Activated gamma-delta T cell treated with anti-CD3 and anti-CD28 coated beads, Interleukin-2, amount 50 U/mL, for 16 hours (primary cell): ENCODE measurements at regions not wholly inside any gene's neighbourhood (a gene's known extent, or its start where the extent isn't known, plus 50 kb on each side); places are given as distances from the start of the nearest gene placed in this dataset.

Experiments
- DNase-seq: peaks from one replicate; pipeline ENCODE4 v3.0.0-alpha.2; 2020; ENCODE audit warnings: low read depth

DNA sequence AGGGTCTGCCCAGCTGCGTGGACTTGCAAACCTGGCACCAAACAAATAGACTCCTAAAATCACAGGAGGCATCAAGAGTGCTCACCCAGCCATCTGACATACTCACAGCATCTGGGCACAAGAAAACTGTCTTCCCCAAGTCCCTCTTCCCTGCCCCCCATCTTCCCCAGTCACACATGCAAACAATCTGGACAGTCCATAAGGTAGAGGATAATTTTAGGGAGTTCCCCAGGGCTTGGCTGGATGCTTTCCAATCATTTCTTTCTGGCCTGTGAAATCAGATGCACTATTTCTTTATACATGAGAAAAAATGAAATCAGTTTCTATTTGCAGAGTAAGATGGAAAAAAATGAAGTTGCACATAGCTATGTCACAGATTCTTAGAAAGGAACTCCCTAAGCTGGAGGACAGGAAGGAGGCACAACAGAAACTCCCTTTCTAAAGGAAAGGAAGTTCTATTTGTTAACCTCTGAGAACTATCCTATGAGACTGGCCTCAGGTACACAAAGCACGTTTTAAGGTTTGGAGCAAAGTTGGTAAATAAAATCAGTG, 342.3 kb downstream of the HNRNPD start:
- DNase-seq: no peak

DNA sequence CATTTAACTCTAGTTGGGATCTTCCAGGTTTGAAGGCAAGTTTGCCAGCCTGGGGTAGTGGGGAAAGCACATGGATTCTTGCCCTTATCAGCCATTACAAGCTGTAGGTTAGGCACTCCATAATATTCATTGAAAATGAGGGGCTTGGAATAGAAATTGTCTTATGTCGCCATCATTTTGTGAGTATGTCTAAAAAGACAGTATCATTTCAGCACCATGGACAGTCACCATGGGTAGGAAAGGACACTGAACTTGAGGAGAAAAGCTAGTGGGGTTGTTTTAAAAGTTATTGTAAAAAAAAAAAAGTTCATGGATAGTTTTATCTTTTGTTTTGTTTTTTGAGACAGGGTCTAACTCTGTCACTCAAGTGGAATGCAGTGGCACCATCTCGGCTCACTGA, 356.1 kb downstream of the HNRNPD start:
- no peak for DNase-seq

DNA sequence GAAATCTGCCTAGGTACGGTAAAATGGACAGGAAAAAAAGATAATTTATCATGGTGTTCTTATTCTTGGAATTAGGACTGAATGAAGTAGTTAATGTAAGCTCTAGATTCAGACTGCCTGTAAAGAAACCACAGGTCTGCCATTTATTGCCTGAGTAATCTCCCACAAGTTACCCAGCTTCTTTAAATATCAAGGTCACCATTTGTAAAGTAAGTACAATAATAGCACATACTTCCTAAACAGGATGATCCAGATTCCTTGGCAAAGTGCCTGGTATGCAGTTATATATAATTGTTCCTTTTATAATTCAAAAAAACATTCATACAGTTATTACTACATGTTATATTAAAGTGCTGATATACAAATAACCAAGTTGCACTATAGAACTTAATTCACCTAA, 368.6 kb downstream of the HNRNPD start:
- no peak for DNase-seq

DNA sequence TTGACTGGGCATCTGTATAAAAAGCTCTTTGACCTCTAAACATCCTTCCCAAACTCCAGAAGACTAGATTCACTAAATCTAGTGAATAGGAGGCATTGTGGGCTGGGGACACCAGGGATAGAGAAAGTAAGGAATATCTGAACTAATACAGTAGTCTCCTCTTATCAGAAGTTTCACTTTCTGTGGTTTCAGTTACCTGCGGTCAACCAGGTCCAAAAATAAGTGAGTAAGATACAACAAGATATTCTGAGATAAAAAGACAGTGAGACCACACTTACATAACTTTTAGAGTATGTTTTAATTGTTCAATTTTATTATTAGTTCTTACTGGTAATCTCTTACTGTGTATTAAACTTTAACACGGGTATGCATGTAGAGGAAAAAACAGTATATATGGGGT, 376.5 kb downstream of the HNRNPD start:
- no peak for DNase-seq

DNA sequence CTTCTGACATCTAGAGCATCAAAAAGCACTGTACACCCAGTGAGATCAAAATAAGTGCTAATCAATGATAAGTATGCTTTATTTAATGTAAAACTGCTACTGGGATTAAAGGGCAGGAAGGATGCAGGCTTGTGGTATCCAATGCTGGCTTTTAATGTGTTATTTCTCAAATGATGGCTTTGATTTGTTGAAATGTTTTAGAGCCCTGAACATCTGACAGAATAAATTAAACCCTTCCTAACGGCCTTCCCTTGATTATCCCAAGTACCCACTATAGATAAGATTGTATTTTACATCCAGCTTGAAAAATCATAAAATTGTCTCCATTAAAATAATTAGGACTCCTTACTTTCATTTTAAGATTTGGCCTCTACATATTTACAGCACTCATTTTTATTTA, 382.9 kb downstream of the HNRNPD start:
- DNase-seq: no peak

DNA sequence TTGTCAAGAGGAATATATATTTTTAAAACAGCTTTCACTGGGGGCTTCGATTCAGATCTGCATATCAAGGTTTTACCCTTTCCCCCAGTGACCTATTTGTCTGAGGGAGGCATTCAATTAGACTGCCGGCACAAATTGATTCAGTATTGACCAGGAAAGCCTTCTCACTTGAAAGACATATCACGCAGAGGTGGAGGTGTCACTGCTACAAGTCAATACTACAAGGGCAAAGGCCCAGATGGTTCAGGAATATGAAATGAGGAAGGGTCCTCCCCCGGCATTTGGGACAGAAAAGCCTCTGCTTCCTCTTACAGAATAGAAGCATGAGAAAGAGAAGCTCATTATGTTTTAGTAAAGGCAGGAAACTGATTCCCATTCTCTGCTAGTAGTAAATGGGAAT, 383.6 kb downstream of the HNRNPD start:
- DNase-seq: no peak

DNA sequence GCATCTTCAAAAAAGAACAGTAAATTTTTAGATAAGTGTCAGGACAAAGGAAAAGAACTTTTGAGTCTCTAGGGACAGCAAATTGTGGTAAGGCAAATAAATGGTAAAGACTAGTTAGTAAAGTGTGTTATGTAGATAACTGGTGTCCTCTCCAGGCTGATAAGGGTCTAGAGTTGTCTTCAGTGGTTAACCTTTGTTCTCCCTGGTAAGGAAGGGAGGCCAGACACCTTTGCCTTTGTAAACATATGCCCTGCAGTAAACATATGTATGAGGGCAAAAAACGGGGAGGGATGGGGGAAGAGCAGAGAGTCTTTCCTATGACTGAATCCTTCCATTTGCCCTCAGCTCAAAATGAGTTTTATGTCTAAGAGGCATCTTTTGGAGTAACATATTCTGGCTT, 384.6 kb downstream of the HNRNPD start:
- no peak for DNase-seq

DNA sequence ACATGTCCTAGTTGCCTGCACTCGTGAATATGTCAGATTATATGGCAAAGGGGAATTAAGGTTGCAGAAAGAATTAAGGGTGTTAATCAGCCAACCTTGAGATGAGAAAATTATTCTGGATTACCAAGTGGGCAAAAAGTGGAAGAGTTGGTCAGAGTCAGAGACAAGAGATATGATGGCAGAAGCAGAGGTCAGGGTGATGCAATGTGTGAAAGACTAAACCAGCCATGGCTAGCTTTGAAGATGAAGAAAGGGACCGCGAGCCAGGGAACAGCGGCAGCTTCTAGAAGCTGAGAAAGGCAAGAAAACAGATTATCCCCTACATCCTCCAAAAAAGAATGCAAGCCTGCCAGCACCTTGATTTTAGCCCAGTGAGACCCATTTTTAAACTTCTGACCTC, 385.6 kb downstream of the HNRNPD start:
- no peak for DNase-seq

DNA sequence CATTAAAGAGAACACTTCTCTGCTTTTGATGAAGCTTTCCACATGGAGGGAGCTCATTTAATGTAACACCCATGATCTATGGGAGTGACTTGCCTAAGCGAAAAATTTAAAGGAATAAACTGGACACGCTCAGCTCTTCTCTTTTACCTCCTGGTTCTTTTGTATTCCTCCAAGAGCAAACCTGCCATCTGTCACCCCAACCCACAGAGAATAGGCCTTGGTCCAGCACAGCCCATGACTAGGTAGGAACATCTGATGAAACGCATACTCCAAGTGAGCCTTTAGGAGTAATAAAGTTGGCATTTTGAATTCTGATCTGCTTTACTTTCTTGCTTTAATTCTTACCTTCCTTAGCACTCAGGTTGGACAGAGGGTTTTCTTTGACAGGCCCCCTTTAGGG, 389.0 kb downstream of the HNRNPD start:
- no peak for DNase-seq

DNA sequence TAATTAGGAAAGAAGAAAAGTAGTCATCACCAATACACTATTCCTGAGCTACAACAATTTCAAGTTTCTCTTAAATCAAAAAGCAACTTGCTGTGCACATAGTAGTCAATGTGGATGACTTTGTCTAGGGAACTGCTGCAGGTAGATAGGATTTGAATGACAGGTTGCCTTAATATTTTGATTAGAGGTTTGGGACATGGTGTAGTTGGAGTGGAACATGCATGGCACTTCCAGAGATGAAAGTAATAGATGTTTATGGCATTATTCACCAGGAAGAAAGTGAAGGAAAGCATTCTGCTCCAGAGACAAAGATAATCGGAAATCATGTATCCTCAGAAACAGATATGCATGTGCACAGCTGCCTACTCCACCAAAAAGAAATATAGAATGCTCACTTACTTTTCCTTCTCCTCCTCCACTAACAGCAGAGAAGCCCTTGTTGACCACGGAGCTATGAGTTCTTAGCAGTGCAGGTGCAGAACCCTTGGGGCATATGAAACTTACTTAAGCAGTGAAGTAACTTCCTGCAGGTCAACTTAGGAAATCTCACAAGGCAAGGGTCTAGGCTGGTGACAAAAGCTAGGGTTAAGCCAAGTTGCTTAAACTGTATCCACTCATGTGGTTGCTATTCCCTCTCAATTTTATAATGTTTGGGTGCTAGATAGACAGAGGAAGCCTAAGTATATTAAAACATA, 390.8 kb downstream of the HNRNPD start:
- DNase-seq: no peak

DNA sequence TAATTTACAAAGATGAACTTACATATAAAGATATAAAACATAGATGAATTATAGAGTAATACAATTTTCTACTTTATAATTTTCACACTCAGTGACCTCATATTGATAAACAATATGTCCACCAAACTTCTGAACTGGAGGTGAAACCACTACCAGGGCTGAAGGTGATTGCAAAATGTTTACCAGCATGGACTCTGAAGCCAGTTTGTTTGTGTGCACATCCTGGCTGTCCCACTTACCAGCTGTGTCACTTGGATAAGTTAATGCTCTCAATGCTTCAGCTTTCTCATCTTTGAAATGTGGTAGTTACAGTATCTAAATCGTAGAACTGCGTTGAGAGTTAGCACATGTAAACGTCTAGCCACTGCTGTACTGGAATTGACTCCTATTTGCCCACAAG, 392.6 kb downstream of the HNRNPD start:
- no peak for DNase-seq

DNA sequence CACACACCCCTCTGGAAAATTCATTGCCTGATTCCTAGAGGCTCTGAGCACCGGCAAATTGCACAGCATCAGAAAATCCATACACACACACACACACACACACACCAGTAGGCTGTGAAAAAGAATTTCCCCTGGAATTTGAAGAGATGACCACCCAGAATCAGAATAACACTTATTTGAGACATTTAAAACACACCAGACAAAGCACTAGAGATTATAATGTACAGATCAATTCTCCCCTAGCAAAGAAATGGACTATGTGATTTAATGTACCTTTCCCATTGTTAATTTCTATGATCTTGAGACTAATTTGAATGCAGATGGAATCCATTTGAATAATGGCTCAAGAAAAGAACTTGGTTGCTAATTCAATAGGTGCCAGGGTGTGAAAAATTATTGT, 399.3 kb downstream of the HNRNPD start:
- no peak for DNase-seq

DNA sequence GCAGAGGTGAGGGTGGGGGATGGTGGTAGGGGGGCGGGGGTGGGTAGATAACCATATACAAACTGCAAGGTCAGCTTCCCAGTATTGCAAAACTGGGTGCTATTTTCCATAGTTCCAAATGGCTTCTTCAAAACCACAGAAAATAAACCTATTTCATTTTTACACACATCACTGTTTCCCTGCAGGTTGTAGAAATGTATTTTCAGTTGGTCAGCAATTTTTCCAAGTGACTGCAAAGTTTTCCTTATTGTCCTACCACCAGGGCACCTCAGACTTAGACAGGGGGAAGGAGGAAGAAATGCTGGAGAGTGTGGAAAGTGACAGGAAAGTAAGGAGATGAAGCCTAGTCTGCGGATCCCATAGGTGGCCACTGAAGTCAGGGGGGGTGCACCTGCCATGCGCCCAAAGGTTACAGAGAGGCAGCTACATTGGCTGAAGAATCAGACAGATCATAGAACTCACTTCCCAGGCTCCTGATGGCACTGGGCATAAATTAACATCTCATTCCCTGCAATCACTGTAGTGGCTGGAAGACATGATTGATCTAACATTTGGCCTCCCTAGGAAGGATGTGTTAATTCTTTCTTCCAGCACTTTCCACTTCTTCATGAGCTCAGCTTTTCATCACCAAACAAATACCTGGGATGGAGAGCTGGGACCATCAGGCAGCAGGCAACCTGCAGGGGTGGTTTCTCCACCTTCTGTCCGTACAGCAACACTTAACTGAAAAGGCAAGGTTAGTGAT, 402.0 kb downstream of the HNRNPD start:
- DNase-seq: no peak

DNA sequence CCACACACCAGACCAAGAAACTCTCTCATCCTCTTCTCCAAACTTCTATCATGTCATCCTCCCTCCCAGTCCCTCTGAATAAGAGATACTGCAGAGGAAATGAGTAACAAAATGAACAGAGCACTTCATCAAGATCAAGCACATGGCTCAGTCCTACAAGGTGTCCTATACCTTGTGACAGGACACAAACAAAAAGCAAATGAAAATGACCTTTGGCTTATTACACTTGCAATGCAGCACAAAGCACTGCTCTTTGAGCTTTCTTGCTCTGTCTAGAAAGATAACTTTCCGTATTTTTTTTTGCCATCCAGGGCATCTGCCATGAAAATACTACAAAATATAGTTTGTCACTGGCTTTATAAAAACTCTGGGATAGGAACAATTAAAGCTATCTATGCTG, 402.7 kb downstream of the HNRNPD start:
- DNase-seq: no peak

DNA sequence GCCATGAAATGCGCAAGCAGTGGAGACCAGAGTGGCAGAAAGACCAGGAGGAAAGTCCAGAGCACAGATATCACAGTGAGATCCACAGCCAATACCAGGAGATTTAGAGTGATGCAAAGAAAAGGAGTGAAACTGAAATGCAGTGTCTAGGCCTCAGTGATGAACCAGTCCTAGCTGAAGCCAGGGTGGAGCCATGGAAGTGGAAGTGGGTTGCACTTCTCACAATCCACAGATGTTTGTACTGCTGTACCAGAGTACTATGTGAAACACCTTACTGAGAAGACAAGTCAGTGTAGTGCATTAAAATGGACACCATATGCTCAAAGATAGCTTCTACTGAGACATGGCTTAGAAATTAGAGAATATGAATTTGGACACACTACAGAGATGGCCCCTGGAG, 403.3 kb downstream of the HNRNPD start:
- DNase-seq: no peak

DNA sequence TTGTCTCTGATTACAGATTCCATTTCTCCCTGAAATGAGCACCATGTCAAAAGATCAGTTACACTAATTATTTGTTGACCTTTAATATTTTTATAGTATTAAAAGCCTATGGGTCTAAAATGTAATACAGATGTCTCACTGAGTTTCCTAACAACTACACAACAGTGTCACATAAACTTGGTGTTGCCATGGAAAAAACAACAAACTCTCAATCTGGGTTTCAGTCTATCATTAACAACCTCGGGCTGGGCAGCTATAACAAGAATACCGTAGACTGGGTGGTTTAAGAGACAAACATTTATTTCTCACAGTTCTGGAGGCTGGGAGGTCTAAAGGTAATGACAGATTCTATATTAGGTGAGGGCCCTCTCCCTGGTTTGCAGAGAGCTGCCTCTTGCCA, 407.1 kb downstream of the HNRNPD start:
- DNase-seq: no peak

DNA sequence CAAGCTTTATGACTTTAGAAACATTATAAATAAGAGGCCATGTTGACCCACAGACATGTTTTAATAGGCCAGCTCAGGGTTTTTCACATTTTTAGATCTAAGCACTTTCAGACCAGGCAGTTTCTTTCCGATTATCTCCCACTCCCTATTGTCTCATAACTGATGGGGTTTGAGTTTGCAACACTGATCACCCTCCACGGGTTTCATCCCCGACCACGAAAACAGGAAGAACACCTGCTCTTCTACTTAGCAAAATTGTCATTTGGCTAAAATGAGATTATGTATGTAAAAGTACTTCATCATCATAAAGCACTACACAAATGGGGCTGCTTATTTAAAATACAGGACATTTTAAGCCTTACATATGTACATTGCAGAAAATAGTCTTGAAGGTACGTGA, 407.9 kb downstream of the HNRNPD start:
- DNase-seq: no peak

DNA sequence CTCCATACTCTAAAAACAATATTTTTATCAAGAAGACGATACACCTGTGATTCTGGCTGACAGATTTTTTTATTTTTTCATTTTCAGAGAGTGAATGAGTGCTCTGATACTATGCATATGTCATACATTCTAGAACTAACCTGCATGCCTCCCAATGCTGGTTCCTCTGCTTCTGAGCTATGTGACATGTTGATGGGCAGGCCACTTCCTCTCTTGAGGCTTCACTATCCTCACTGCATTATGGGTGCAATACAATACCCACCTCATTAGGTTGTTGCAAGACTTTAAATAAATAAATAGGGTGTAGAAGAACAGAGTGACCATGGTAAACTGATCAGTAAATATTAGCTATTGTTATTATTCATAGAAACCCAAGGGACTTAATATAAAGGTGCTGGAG, 408.3 kb downstream of the HNRNPD start:
- DNase-seq: no peak

DNA sequence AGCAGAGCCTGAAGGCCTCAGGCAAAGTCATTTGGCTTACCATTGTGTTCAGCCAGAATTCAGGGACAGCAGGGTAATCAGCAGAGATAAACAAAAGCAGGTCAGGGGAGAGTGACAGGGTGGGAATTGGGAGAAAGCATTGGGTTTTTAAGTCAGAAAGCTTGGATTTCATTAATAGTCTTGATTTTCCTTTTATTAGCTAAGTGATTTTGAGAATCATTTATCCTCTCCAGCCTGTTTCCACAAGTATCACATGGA, 410.1 kb downstream of the HNRNPD start:
- no peak for DNase-seq

DNA sequence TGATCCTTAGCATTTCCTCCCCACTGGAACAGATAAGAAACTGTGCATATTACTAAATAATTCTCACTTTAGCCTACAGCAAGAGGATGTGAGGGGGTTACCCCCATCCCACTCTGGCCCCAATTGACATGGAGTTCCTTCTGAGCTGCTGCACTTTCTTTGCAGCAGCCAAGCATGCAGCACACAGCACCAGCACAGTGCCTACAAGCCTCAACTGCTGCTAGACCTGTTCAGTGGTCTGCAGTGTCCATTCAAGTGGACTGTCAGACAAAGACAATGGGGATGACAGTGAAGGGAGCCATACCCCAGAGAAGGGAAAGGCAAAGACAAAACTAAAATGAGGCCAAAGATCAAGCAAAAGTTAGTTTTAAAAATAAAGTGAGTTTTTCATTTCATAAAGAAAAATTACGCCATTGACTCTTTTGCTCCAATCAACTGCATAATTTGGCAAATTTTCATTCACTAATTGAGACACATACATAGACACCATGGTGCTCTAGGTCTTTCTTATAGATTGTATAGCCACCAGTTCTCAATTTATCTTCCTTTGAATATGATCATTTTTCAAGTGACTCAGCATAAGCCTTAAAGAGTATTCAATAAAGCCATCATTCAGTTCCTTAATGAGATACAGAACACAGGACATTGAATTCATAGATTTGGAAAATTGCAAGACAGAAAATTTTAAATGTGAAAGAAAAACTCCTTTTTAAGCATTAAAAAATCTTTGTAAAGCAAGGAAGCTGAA, 410.6 kb downstream of the HNRNPD start:
- DNase-seq: no peak

DNA sequence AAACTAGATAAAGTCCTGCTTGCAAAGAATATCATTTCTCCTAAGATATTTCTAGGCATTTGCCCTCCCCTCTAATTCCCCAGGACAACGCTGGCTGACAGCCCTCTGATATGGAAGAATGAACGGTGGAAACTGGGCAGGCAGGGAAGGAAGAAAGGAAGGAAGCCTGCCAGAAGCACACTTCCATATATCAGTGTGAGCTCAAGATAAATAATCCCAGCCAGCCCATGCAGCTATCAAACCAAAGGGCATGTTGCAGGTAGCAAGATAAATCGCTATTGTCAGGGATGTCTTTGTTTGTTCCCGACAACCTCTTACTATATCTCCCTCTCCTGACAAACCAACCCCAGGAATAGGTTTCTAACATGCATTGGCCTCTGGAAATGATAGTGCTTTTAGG, 412.8 kb downstream of the HNRNPD start:
- DNase-seq: no peak

DNA sequence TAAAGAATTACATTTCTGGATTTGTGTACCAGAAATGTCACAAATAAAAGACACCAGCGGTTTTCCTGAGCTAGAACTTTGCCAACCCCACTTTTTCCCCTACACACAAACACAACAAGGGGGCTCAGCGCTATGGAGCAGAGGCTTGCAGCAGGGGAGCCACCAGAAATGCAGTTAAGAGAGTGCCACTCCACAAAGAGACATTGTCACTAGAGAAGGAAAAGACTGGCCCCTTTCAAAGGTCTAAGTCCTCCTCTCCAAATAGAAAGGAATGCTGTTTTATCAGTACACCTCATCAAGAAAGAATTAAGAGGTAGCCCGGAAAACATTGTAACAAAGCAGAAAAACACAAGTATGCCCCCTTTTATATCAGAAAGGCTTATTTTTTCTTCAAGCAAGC, 419.5 kb downstream of the HNRNPD start:
- DNase-seq: no peak

DNA sequence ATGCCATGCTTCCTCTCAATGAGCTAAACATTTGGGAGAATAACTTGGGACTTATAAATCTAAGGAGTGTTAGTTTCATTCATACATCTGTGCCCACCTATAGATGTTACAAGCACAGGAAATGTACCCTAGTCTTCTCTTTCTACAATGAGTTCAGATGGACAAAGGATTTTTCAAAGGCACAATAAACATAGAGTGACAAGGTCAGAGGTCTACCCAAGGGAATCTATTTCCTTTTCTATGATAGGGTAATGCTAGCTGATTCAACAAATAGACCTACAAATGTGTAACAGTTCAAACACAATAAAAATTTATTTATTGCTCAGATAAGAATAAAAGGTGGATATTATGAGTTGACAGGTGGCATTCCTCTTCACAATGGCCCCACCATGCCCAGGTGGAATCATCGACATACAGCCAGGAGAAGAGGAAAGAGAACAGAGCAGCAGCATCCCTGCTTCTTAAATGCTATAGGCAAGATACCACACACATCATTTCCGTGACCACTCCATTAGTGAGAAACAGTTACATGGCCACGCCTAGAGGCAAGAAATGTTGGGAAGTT, 421.8 kb downstream of the HNRNPD start:
- no peak for DNase-seq
